Glutamatergic neuron (in vitro differentiated cells): ENCODE measurements at regions not wholly inside any gene's neighbourhood (a gene's known extent, or its start where the extent isn't known, plus 50 kb on each side); places are given as distances from the start of the nearest gene placed in this dataset.

Experiments
- DNase-seq: peaks from one replicate; pipeline ENCODE4 v3.0.0; 2022
- H3K27ac Mint-ChIP-seq: one replicate; pipeline ENCODE4 v1.8.0; 2020; ENCODE audit warnings: mild to moderate bottlenecking, mixed read lengths, inconsistent platforms; ENCODE audit not compliant: unreplicated experiment
- H3K27me3 Mint-ChIP-seq: one replicate; pipeline ENCODE4 v1.8.0; 2020; ENCODE audit warnings: mild to moderate bottlenecking, moderate library complexity, mixed read lengths, inconsistent platforms; ENCODE audit not compliant: unreplicated experiment
- H3K36me3 Mint-ChIP-seq: one replicate; pipeline ENCODE4 v1.8.0; 2020; ENCODE audit warnings: mild to moderate bottlenecking, mixed read lengths, inconsistent platforms; ENCODE audit not compliant: unreplicated experiment
- H3K4me1 Mint-ChIP-seq: one replicate; pipeline ENCODE4 v1.8.0; 2020; ENCODE audit warnings: mild to moderate bottlenecking, low read depth, mixed read lengths, inconsistent platforms; ENCODE audit not compliant: unreplicated experiment
- H3K4me3 Mint-ChIP-seq: one replicate; pipeline ENCODE4 v1.8.0; 2020; ENCODE audit warnings: mild to moderate bottlenecking, mixed read lengths, inconsistent platforms; ENCODE audit not compliant: unreplicated experiment
- H3K9me3 Mint-ChIP-seq: one replicate; pipeline ENCODE4 v1.8.0; 2020; ENCODE audit warnings: mild to moderate bottlenecking, moderate library complexity, mixed read lengths, inconsistent platforms; ENCODE audit not compliant: unreplicated experiment
- CTCF ChIP-seq: fragments of 200-600 bp; sonication (generic); IDR thresholded peaks from one replicate; pipeline ENCODE4 v1.5.0; 2021; ENCODE audit not compliant: partially characterized antibody, unreplicated experiment

GRCh38 chr5:124292322-124292855, 454.1 kb downstream of the ZNF608 start:
- Mint-ChIP-seq H3K9me3 (peaks cover 2% of the 10 kb centered on the region), H3K27me3 (no peaks in the 10 kb centered on the region), H3K36me3 (no peaks in the 10 kb centered on the region), H3K4me3 (no peak overlapping the region), H3K4me1 (no peaks in the 10 kb centered on the region), H3K27ac (no peak overlapping the region)
- DNase-seq = no peak
- TF ChIP-seq CTCF = no peak

- no peak for TF ChIP-seq CTCF
- no peaks in the 10 kb centered on the region for H3K4me1 Mint-ChIP-seq
These were observed 456.7 kb downstream of the ZNF608 start for GRCh38 chr5:124289641-124290311.

GRCh38 chr5:124289130-124289529, 457.3 kb downstream of the ZNF608 start:
- no peaks in the 10 kb centered on the region for H3K4me1 Mint-ChIP-seq
- no peaks in the 10 kb centered on the region for H3K9me3 Mint-ChIP-seq
- TF ChIP-seq CTCF = no peak
- no peak for DNase-seq
- no peaks in the 10 kb centered on the region for H3K27me3 Mint-ChIP-seq
- H3K4me3 Mint-ChIP-seq = no peak overlapping the region
- H3K27ac Mint-ChIP-seq = no peak overlapping the region
- no peaks in the 10 kb centered on the region for H3K36me3 Mint-ChIP-seq

More at GRCh38 chr5:124289641-124290311, 456.7 kb downstream of the ZNF608 start:
- no peaks in the 10 kb centered on the region for H3K36me3 Mint-ChIP-seq
- no peaks in the 10 kb centered on the region for H3K9me3 Mint-ChIP-seq
- DNase-seq = no peak
- no peak overlapping the region for H3K4me3 Mint-ChIP-seq
- H3K27ac Mint-ChIP-seq = no peak overlapping the region
- H3K27me3 Mint-ChIP-seq = no peaks in the 10 kb centered on the region

- TF ChIP-seq CTCF = no peak
- Mint-ChIP-seq H3K4me1 (no peaks in the 10 kb centered on the region), H3K27me3 (peaks cover 2% of the 10 kb centered on the region), H3K27ac (no peak overlapping the region), H3K36me3 (no peaks in the 10 kb centered on the region), H3K4me3 (no peak overlapping the region), H3K9me3 (no peaks in the 10 kb centered on the region)
- no peak for DNase-seq
These were observed 458.6 kb downstream of the ZNF608 start for GRCh38 chr5:124287813-124288212.

GRCh38 chr5:124285733-124286132, 460.7 kb downstream of the ZNF608 start:
- peaks cover 2% of the 10 kb centered on the region for H3K27me3 Mint-ChIP-seq

More at GRCh38 chr5:124285733-124286132, 460.7 kb downstream of the ZNF608 start:
- H3K4me3 Mint-ChIP-seq = no peak overlapping the region
- peaks cover 1% of the 10 kb centered on the region for H3K9me3 Mint-ChIP-seq
- peaks cover 4% of the 10 kb centered on the region for H3K36me3 Mint-ChIP-seq
- DNase-seq = no peak
- H3K27ac Mint-ChIP-seq = no peak overlapping the region
- H3K4me1 Mint-ChIP-seq = no peaks in the 10 kb centered on the region
- TF ChIP-seq CTCF = no peak
